Neuronal stem cell (in vitro differentiated cells): ENCODE measurements at regions not wholly inside any gene's neighbourhood (a gene's known extent, or its start where the extent isn't known, plus 50 kb on each side); places are given as distances from the start of the nearest gene placed in this dataset.

Experiments used
- DNase-seq: peaks from one replicate; pipeline ENCODE4 v3.0.0-alpha.2; 2013; ENCODE audit warnings: low spot score
- H2AFZ ChIP-seq: one replicate; pipeline ENCODE4 v1.6.1; 2013; ENCODE audit warnings: mild to moderate bottlenecking, low read length, inconsistent platforms
- H2AK5ac ChIP-seq: 2 replicates; pipeline ENCODE4 v1.6.1; 2013; ENCODE audit warnings: low read depth, mild to moderate bottlenecking, inconsistent platforms, low read length, moderate library complexity, mixed read lengths
- H2BK120ac ChIP-seq: 2 replicates; pipeline ENCODE4 v1.6.1; 2013; ENCODE audit warnings: low read depth, mild to moderate bottlenecking, inconsistent platforms, low read length, moderate library complexity, mixed read lengths
- H2BK12ac ChIP-seq: one replicate; pipeline ENCODE4 v1.6.1; 2013; ENCODE audit warnings: low read length, inconsistent platforms
- H2BK15ac ChIP-seq: 2 replicates; pipeline ENCODE4 v1.6.1; 2013; ENCODE audit warnings: mild to moderate bottlenecking, low read length, inconsistent platforms, mixed read lengths
- H2BK5ac ChIP-seq: one replicate; pipeline ENCODE4 v1.6.1; 2013; ENCODE audit warnings: inconsistent platforms, mild to moderate bottlenecking, low read length, moderate library complexity
- H3K14ac ChIP-seq: one replicate; pipeline ENCODE4 v1.6.1; 2013; ENCODE audit warnings: low read length, inconsistent platforms
- H3K18ac ChIP-seq: 2 replicates; pipeline ENCODE4 v1.6.1; 2013; ENCODE audit warnings: low read length, inconsistent platforms
- H3K23ac ChIP-seq: 2 replicates; pipeline ENCODE4 v1.6.1; 2013; ENCODE audit warnings: low read depth, mild to moderate bottlenecking, mixed read lengths, low read length, inconsistent platforms; ENCODE audit not compliant: poor library complexity
- H3K27ac ChIP-seq: replicated peaks from 3 replicates; pipeline ENCODE4 v1.5.1; 2013; ENCODE audit warnings: low read length, inconsistent platforms
- H3K27me3 ChIP-seq, 3 experiments: 2 replicates each; pipeline ENCODE4 v1.6.1; 2013; ENCODE audit warnings: low read length in 3 of 3, mild to moderate bottlenecking in 2 of 3, inconsistent platforms in 1 of 3, low read depth in 1 of 3, mixed read lengths in 1 of 3, moderate library complexity in 1 of 3; ENCODE audit not compliant: control insufficient read depth in 3 of 3, insufficient read depth in 3 of 3
- H3K36me3 ChIP-seq, 2 donors: replicated peaks in 1 of 2; 2 replicates each; pipeline ENCODE4 v1.6.1; 2013; ENCODE audit warnings: low read length in 2 of 2; ENCODE audit not compliant: control insufficient read depth in 2 of 2, insufficient read depth in 2 of 2
- H3K4ac ChIP-seq: 2 replicates; pipeline ENCODE4 v1.6.1; 2013; ENCODE audit warnings: inconsistent platforms, mild to moderate bottlenecking, low read length, moderate library complexity
- H3K4me1 ChIP-seq, 2 donors: 1 replicate in 1 of 2; 2 replicates in 1 of 2; pipeline ENCODE4 v1.6.1; 2013; ENCODE audit warnings: low read length in 2 of 2, low read depth in 1 of 2; ENCODE audit not compliant: control insufficient read depth in 2 of 2, insufficient read depth in 1 of 2
- H3K4me2 ChIP-seq: one replicate; pipeline ENCODE4 v1.6.1; 2013; ENCODE audit warnings: mild to moderate bottlenecking, low read length, inconsistent platforms; ENCODE audit not compliant: insufficient read depth, poor library complexity, severe bottlenecking
- H3K4me3 ChIP-seq, 2 donors: 2 replicates each; pipeline ENCODE4 v1.5.1; 2013; ENCODE audit warnings: low read length in 2 of 2, mild to moderate bottlenecking in 2 of 2, inconsistent platforms in 1 of 2, moderate library complexity in 1 of 2
- H3K79me1 ChIP-seq: one replicate; pipeline ENCODE4 v1.6.1; 2013; ENCODE audit warnings: low read depth, mild to moderate bottlenecking, inconsistent platforms, low read length, moderate library complexity
- H3K9ac ChIP-seq: one replicate; pipeline ENCODE4 v1.6.1; 2013; ENCODE audit warnings: mild to moderate bottlenecking, low read depth, low read length, inconsistent platforms; ENCODE audit not compliant: poor library complexity
- H3K9me3 ChIP-seq, 2 donors: replicated peaks in 1 of 2; 2 replicates each; pipeline versions ENCODE3 to v1.6.1; 2013; ENCODE audit warnings: low read length in 2 of 2, mild to moderate bottlenecking in 2 of 2, inconsistent platforms in 1 of 2, low read depth in 1 of 2, mixed read lengths in 1 of 2, moderate library complexity in 1 of 2; ENCODE audit not compliant: control insufficient read depth in 2 of 2, insufficient read depth in 1 of 2
- H4K8ac ChIP-seq: one replicate; pipeline ENCODE4 v1.6.1; 2013; ENCODE audit warnings: low read depth, mild to moderate bottlenecking, inconsistent platforms, low read length, moderate library complexity
- H4K91ac ChIP-seq: one replicate; pipeline ENCODE4 v1.6.1; 2013; ENCODE audit warnings: low read length, low read depth, mild to moderate bottlenecking, inconsistent platforms; ENCODE audit not compliant: poor library complexity
- WGBS, 2 donors: extraction: QIAGEN DNeasy Blood & Tissue Kit; methylation state at CpG; one replicate each; pipeline ENCODE4 v1.1.7; 2013; ENCODE audit warnings: missing lambda C conversion rate in 2 of 2, mixed read lengths in 1 of 2; ENCODE audit not compliant: insufficient read length in 2 of 2, insufficient replicate concordance in 1 of 2; ENCODE audit errors: extremely low coverage in 2 of 2; 5-methylcytosine and 5-hydroxymethylcytosine counted together

DNA sequence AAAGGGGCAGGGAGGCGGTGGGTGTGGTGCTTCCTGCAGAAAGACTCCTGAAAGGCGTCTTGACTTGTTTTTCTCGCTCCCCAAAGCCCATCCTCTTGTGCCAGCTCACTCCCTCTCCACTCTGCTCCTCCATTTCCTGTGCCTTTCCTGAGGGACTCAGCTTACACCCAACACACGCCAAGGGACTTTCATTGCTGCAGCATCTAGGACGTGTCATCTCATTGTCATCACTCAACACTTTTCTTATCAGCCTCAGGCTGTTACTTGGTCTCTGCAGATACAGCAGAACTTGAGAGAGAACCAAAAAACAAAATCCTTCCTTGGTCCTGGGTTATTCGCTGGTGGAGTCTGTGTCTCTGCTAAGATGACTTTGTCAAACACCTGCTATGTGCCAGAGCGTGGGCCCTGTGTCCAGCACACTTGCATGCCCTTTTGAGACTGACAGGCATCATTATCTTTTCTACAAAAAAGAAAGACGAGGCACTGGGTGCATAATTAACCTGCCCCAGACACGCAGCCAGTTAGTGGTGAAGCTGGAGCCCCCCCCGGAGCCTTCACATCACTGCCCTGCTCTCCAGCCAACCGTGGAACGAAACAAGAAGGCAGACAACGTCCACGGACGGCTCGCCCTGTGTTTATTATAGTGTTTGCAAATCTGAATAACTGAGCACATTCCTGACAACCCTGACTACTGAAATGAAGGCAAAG, 261.7 kb upstream of the HDAC4 start:
- no peak overlapping the region for H3K18ac ChIP-seq
- no peak overlapping the region for H3K23ac ChIP-seq
- no peaks in the 10 kb centered on the region for H3K36me3 ChIP-seq
- H3K27ac ChIP-seq = no peak overlapping the region
- H3K4me3 ChIP-seq = no peak overlapping the region
- no peak overlapping the region for H3K4me2 ChIP-seq
- H4K91ac ChIP-seq = no peak overlapping the region
- no peak overlapping the region for H3K9ac ChIP-seq
- no peak overlapping the region for H2BK12ac ChIP-seq
- H2BK5ac ChIP-seq = no peak overlapping the region
- no CpG with 5 or more reads among the region's 16 CpGs for WGBS, 2 donors
- peaks cover 0 to 3% of the 10 kb centered on the region in 2 donors for H3K4me1 ChIP-seq
- no peak overlapping the region for H2AFZ ChIP-seq
- no peaks in the 10 kb centered on the region for H3K79me1 ChIP-seq
- H4K8ac ChIP-seq = no peak overlapping the region
- H3K27me3 ChIP-seq = peaks cover 0 to 11% (median 0%) of the 10 kb centered on the region in 3 experiments
- H3K4ac ChIP-seq = no peak overlapping the region
- no peak for DNase-seq
- H2AK5ac ChIP-seq = no peak overlapping the region
- no peak overlapping the region for H2BK120ac ChIP-seq
- no peaks in the 10 kb centered on the region for H3K9me3 ChIP-seq
- H2BK15ac ChIP-seq = no peak overlapping the region
- H3K14ac ChIP-seq = no peak overlapping the region

DNA sequence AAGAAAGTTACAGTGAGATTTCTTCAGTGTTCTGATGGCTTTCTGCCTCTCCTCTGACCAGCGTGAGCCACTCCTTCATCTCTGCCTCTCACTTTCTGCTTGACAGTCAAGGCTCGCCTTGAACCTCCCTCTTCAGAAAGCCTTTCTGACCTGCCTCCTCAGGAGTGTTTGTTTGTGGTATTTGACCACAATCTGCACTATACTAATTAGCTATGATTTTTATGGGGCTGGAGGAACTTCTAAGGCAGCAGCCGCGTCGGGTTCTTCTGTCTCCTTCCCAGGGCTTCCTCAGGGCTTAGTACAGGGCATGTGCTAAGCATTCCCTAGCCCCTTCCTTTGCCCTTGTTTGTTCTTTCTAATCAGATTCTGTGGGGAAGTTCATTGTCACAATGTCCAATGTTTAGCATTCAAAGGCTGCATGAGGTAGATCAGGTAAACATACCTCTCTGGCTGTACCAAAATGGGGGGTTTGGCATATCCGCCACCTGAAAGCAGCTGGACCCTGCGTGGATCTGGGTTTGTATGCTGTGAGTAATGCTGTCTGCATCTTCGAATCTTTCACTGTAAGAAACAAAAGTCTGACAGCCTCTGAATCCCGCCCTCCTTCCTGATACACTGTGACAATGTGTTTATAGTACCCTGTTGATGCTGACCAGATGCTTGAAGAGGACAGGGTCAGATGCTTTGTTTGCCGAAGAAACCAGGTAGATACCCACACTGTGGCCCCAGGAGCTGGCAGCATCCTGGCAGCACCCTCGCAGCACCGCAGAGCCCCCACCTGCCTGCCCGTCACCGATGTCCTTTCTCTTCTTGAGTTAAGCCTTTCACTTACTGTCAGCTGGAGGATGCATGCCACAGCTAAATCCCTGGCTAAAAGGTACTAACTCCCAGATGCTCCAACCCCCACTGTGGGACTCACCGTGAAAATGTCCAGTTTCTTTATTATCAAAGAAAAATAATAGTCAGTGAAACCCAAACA, 260.8 kb upstream of the HDAC4 start:
- no peak overlapping the region for H3K14ac ChIP-seq
- H4K91ac ChIP-seq = no peak overlapping the region
- no peak overlapping the region for H3K4me3 ChIP-seq
- no peak overlapping the region for H4K8ac ChIP-seq
- no peak overlapping the region for H2AFZ ChIP-seq
- no peaks in the 10 kb centered on the region for H3K9me3 ChIP-seq
- no peak overlapping the region for H2AK5ac ChIP-seq
- H3K4ac ChIP-seq = no peak overlapping the region
- no peak overlapping the region for H3K4me2 ChIP-seq
- DNase-seq = no peak
- H2BK12ac ChIP-seq = no peak overlapping the region
- no peak overlapping the region for H2BK15ac ChIP-seq
- no peaks in the 10 kb centered on the region for H3K79me1 ChIP-seq
- peaks cover 0 to 3% of the 10 kb centered on the region in 2 donors for H3K4me1 ChIP-seq
- no peak overlapping the region for H3K27ac ChIP-seq
- peaks cover 0 to 5% (median 0%) of the 10 kb centered on the region in 3 experiments for H3K27me3 ChIP-seq
- no peaks in the 10 kb centered on the region for H3K36me3 ChIP-seq
- no peak overlapping the region for H3K9ac ChIP-seq
- H2BK5ac ChIP-seq = no peak overlapping the region
- no peak overlapping the region for H2BK120ac ChIP-seq
- WGBS, 2 donors = no CpG with 5 or more reads among the region's 15 CpGs
- no peak overlapping the region for H3K23ac ChIP-seq
- H3K18ac ChIP-seq = no peak overlapping the region

DNA sequence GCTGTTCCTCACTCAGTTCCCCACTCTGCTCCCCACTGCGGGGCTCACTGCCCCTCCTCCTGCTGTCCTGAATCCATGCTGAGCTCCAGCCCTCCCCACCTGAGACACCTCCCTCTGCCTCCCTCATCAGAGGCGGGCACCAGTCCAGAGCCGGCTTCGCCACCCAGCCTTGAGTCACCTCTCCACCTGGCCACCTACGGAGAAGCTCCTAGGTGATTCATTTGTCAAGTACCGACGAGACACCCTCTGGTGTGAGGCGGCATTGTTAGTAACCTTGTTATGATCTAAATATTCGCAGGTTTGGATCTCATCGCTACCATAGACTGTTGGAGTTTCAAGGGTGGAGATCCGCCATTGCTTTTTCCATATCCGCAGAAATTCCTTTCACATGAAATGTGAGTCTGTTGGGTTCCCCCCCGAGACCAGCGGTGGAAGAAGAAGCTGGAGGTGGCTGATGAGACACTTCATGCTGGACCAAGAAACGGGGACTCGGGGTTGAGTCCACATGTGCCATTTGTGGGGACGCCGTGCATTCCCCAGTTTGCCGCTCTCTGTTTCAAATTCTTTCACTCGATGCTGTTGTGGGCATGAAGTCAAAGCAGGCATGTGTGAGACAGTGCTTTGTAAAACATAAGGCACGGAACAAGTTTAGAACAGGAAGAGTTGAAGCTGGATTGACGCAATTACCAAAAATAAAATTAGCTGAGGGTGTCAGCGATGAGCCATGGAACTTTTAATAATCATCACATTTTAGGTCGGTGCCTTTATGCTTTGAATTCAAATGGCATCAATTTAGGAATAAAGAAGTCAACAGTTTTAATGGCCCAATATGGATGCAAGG, 259.8 kb upstream of the HDAC4 start:
- no peak overlapping the region for H2AK5ac ChIP-seq
- no CpG with 5 or more reads among the region's 24 CpGs for WGBS, 2 donors
- H3K14ac ChIP-seq = no peak overlapping the region
- no peak overlapping the region for H2BK5ac ChIP-seq
- H3K36me3 ChIP-seq = no peaks in the 10 kb centered on the region
- H2AFZ ChIP-seq = no peak overlapping the region
- no peak for DNase-seq
- no peak overlapping the region for H3K27ac ChIP-seq
- H3K4ac ChIP-seq = no peak overlapping the region
- peaks cover 0 to 5% (median 0%) of the 10 kb centered on the region in 3 experiments for H3K27me3 ChIP-seq
- no peak overlapping the region for H3K18ac ChIP-seq
- no peaks in the 10 kb centered on the region for H3K79me1 ChIP-seq
- H3K9ac ChIP-seq = no peak overlapping the region
- H4K8ac ChIP-seq = no peak overlapping the region
- no peak overlapping the region for H3K4me3 ChIP-seq
- no peak overlapping the region for H4K91ac ChIP-seq
- no peak overlapping the region for H2BK120ac ChIP-seq
- peak overlapping the region; percentile 70 for H2BK12ac ChIP-seq
- no peak overlapping the region for H3K4me2 ChIP-seq
- no peaks in the 10 kb centered on the region for H3K9me3 ChIP-seq
- no peak overlapping the region for H2BK15ac ChIP-seq
- H3K23ac ChIP-seq = no peak overlapping the region
- H3K4me1 ChIP-seq = peaks cover 0 to 3% of the 10 kb centered on the region in 2 donors
